MCF 10A (cell line): ENCODE measurements at regions not wholly inside any gene's neighbourhood (a gene's known extent, or its start where the extent isn't known, plus 50 kb on each side); places are given as distances from the start of the nearest gene placed in this dataset.

ENCODE experiments used
- BruUV-seq: library from RNA; stranded (reverse); fragments of 400-500 nt; replicated peaks from 2 replicates; lab custom pipeline; 2021; lab: Mats Ljungman, UMichigan
- CTCF ChIA-PET: fragments of 300-600 bp; sonication (Branson Sonifier 250); formaldehyde crosslinking; extraction: SDS; loops from one replicate; lab custom pipeline; 2021; ENCODE audit warnings: antibody characterized with exemption, inconsistent platforms; lab: Yijun Ruan, JAX
- POLR2A ChIA-PET: fragments of 300-600, 350-650 bp; sonication (Branson Sonifier 250); formaldehyde crosslinking; extraction: SDS; loops from one replicate; lab custom pipeline; 2020; ENCODE audit warnings: antibody characterized with exemption, inconsistent platforms; lab: Yijun Ruan, JAX
- DNase-seq: peaks from one replicate; pipeline ENCODE4 v3.0.0-alpha.2; 2018; ENCODE audit not compliant: unreplicated experiment
- H3K27ac Mint-ChIP-seq: one replicate; pipeline ENCODE4 v1.8.0; 2022; ENCODE audit warnings: mild to moderate bottlenecking, low read depth, mixed read lengths; ENCODE audit not compliant: unreplicated experiment
- H3K27me3 Mint-ChIP-seq: one replicate; pipeline ENCODE4 v1.8.0; 2022; ENCODE audit warnings: mixed read lengths; ENCODE audit not compliant: insufficient read depth, unreplicated experiment
- H3K36me3 Mint-ChIP-seq: one replicate; pipeline ENCODE4 v1.8.0; 2022; ENCODE audit warnings: mild to moderate bottlenecking, moderate library complexity, mixed read lengths; ENCODE audit not compliant: insufficient read depth, unreplicated experiment
- H3K4me1 Mint-ChIP-seq: one replicate; pipeline ENCODE4 v1.8.0; 2022; ENCODE audit warnings: mixed read lengths; ENCODE audit not compliant: insufficient read depth, unreplicated experiment
- H3K4me3 Mint-ChIP-seq: one replicate; pipeline ENCODE4 v1.8.0; 2022; ENCODE audit warnings: mild to moderate bottlenecking, moderate library complexity, mixed read lengths; ENCODE audit not compliant: unreplicated experiment
- H3K9me3 Mint-ChIP-seq: one replicate; pipeline ENCODE4 v1.8.0; 2022; ENCODE audit warnings: mixed read lengths; ENCODE audit not compliant: unreplicated experiment
- CTCF ChIP-seq: fragments of 200-600 bp; IDR thresholded peaks from one replicate; pipeline ENCODE4 v1.8.0; 2022; ENCODE audit warnings: antibody characterized with exemption, mild to moderate bottlenecking; ENCODE audit not compliant: unreplicated experiment
- intact Hi-C: fragments of 100-400 bp; cut with micrococcal nuclease; formaldehyde crosslinking; loops from 2 replicates; pipeline ENCODE4 v1.14.1; 2022

- ChIA-PET POLR2A (no interaction called here), CTCF (interaction anchor here (0.6 to 0.7 kb wide), 2 partner anchors 286 to 1473 kb away, joined by 3 to 4 read pairs; no protein-coding TSS in a partner anchor)
- Mint-ChIP-seq H3K27me3 (no peaks in the 10 kb centered on the region), H3K27ac (no peak overlapping the region), H3K9me3 (no peaks in the 10 kb centered on the region), H3K4me1 (no peaks in the 10 kb centered on the region), H3K4me3 (no peak overlapping the region), H3K36me3 (no peaks in the 10 kb centered on the region)
- no peak for DNase-seq
- BruUV-seq, result no TSS peak
- no peak for TF ChIP-seq CTCF
- intact Hi-C loops, result no loop called here
These were observed 1475.7 kb downstream of the EFNB2 start for GRCh38 chr13:105059786-105060185.

- no peaks in the 10 kb centered on the region for H3K4me1 Mint-ChIP-seq
- no peaks in the 10 kb centered on the region for H3K27me3 Mint-ChIP-seq
- no peak overlapping the region for H3K27ac Mint-ChIP-seq
- CTCF ChIA-PET, result no interaction called here
- intact Hi-C loops, result no loop called here
- no TSS peak for BruUV-seq
- no peaks in the 10 kb centered on the region for H3K36me3 Mint-ChIP-seq
- POLR2A ChIA-PET, result no interaction called here
- no peak overlapping the region for H3K4me3 Mint-ChIP-seq
- no peaks in the 10 kb centered on the region for H3K9me3 Mint-ChIP-seq
- no peak for TF ChIP-seq CTCF
- no peak for DNase-seq
These were observed 1476.9 kb downstream of the EFNB2 start for GRCh38 chr13:105058517-105058916.

GRCh38 chr13:105052711-105053110 lies 1482.8 kb downstream of the EFNB2 start:
- intact Hi-C loops, result no loop called here
- H3K27ac Mint-ChIP-seq, result no peak overlapping the region
- POLR2A ChIA-PET, result interaction anchor here (0.7 kb wide), 1 partner anchor 1452 kb away, joined by 3 read pairs; no protein-coding TSS in a partner anchor
- BruUV-seq, result no TSS peak
- H3K4me3 Mint-ChIP-seq, result no peak overlapping the region
- CTCF ChIA-PET, result no interaction called here
- no peaks in the 10 kb centered on the region for H3K4me1 Mint-ChIP-seq
- H3K36me3 Mint-ChIP-seq, result no peaks in the 10 kb centered on the region
- no peak for DNase-seq
- no peaks in the 10 kb centered on the region for H3K27me3 Mint-ChIP-seq
- TF ChIP-seq CTCF, result no peak
- no peaks in the 10 kb centered on the region for H3K9me3 Mint-ChIP-seq

GRCh38 chr13:105050686-105051085 lies 1484.8 kb downstream of the EFNB2 start:
- BruUV-seq, result no TSS peak

More at GRCh38 chr13:105050686-105051085, 1484.8 kb downstream of the EFNB2 start:
- no peaks in the 10 kb centered on the region for H3K9me3 Mint-ChIP-seq
- H3K27me3 Mint-ChIP-seq, result no peaks in the 10 kb centered on the region
- peak; percentile 2 for DNase-seq
- TF ChIP-seq CTCF, result no peak
- ChIA-PET POLR2A (no interaction called here), CTCF (interaction anchor here (1.4 kb wide), 1 partner anchor 278 kb away, joined by 3 read pairs; no protein-coding TSS in a partner anchor)
- H3K4me1 Mint-ChIP-seq, result no peaks in the 10 kb centered on the region
- intact Hi-C loops, result no loop called here
- no peak overlapping the region for H3K4me3 Mint-ChIP-seq
- no peaks in the 10 kb centered on the region for H3K36me3 Mint-ChIP-seq
- no peak overlapping the region for H3K27ac Mint-ChIP-seq
